CMK (cell line): ENCODE measurements at regions not wholly inside any gene's neighbourhood (a gene's known extent, or its start where the extent isn't known, plus 50 kb on each side); places are given as distances from the start of the nearest gene placed in this dataset.
"Not testable (repeated sequence)": the region's sequence is repeated elsewhere in the genome, so short reads cannot be mapped to it uniquely, and the experiment has no call there.

Source experiments
- DNase-seq: peaks from one replicate; pipeline ENCODE4 v3.0.0-alpha.2; 2010; ENCODE audit warnings: low read depth

GRCh38 chr12:29961231-29961630, 177.5 kb upstream of the TMTC1 start:
- DNase-seq: no peak

GRCh38 chr12:29960122-29960521, 176.4 kb upstream of the TMTC1 start:
- DNase-seq: no peak

- DNase-seq: no peak
Measured at GRCh38 chr12:29957835-29958234, 174.1 kb upstream of the TMTC1 start.

- DNase-seq: no peak
Measured at GRCh38 chr12:29945904-29946303, 162.2 kb upstream of the TMTC1 start.

GRCh38 chr12:29944269-29945000, 160.7 kb upstream of the TMTC1 start:
- DNase-seq: no peak

- no peak for DNase-seq
Measured at GRCh38 chr12:29943683-29944082, 159.9 kb upstream of the TMTC1 start.

- no peak for DNase-seq
Measured at GRCh38 chr12:29940811-29941210, 157.1 kb upstream of the TMTC1 start.

GRCh38 chr12:29930503-29930902, 146.8 kb upstream of the TMTC1 start:
- no peak for DNase-seq

- no peak for DNase-seq
Measured at GRCh38 chr12:29929295-29929694, 145.6 kb upstream of the TMTC1 start.

- peak; percentile 9 for DNase-seq
Measured at GRCh38 chr12:29921307-29921706, 137.6 kb upstream of the TMTC1 start.

GRCh38 chr12:29908157-29908556, 124.4 kb upstream of the TMTC1 start:
- DNase-seq: no peak

- DNase-seq: no peak
Measured at GRCh38 chr12:29907461-29907860, 123.7 kb upstream of the TMTC1 start.

- DNase-seq: no peak
Measured at GRCh38 chr12:29902043-29902442, 118.3 kb upstream of the TMTC1 start.

- no peak for DNase-seq
Measured at GRCh38 chr12:29901585-29901984, 117.8 kb upstream of the TMTC1 start.

GRCh38 chr12:29899212-29899931, 115.6 kb upstream of the TMTC1 start:
- no peak for DNase-seq

GRCh38 chr12:29895966-29896365, 112.2 kb upstream of the TMTC1 start:
- no peak for DNase-seq

- no peak for DNase-seq
Measured at GRCh38 chr12:29893002-29893401, 109.3 kb upstream of the TMTC1 start.

GRCh38 chr12:29891792-29892191, 108.0 kb upstream of the TMTC1 start:
- DNase-seq: no peak

GRCh38 chr12:29889737-29890136, 106.0 kb upstream of the TMTC1 start:
- DNase-seq: no peak

- no peak for DNase-seq
Measured at GRCh38 chr12:29888777-29889176, 105.0 kb upstream of the TMTC1 start.

- DNase-seq: not testable (repeated sequence)
Measured at GRCh38 chr12:29884957-29885356, 101.2 kb upstream of the TMTC1 start.

- no peak for DNase-seq
Measured at GRCh38 chr12:29883941-29884554, 100.3 kb upstream of the TMTC1 start.

GRCh38 chr12:29883525-29883924, 99.8 kb upstream of the TMTC1 start:
- DNase-seq: no peak
